SU-DHL-6 (cell line): ENCODE measurements at regions not wholly inside any gene's neighbourhood (a gene's known extent, or its start where the extent isn't known, plus 50 kb on each side); places are given as distances from the start of the nearest gene placed in this dataset.

Experiments used
- CTCF ChIP-seq: fragments of 200-600 bp; sonication (generic); IDR thresholded peaks from one replicate; pipeline ENCODE4 v1.5.1; 2017; ENCODE audit warnings: antibody characterized with exemption, mild to moderate bottlenecking, low read length, moderate library complexity; ENCODE audit not compliant: insufficient read depth, poor library complexity, severe bottlenecking
- EZH2phosphoT487 ChIP-seq: fragments of 200-600 bp; sonication (generic), shearing (Covaris generic); conservative IDR thresholded peaks from 2 replicates; pipeline ENCODE4 v1.6.1; 2018; ENCODE audit warnings: mild to moderate bottlenecking, antibody characterized with exemption, low read length, moderate library complexity, mixed read lengths

- TF ChIP-seq CTCF (no peak), EZH2phosphoT487 (no peak)
Observed at GRCh38 chr13:106232681-106233080, 302.8 kb downstream of the EFNB2 start.
